ENCODE measurements at regions not wholly inside any gene's neighbourhood (a gene's known extent, or its start where the extent isn't known, plus 50 kb on each side); places are given as distances from the start of the nearest gene placed in this dataset.
"Not testable (repeated sequence)": the region's sequence is repeated elsewhere in the genome, so short reads cannot be mapped to it uniquely, and the experiment has no call there.

DNA sequence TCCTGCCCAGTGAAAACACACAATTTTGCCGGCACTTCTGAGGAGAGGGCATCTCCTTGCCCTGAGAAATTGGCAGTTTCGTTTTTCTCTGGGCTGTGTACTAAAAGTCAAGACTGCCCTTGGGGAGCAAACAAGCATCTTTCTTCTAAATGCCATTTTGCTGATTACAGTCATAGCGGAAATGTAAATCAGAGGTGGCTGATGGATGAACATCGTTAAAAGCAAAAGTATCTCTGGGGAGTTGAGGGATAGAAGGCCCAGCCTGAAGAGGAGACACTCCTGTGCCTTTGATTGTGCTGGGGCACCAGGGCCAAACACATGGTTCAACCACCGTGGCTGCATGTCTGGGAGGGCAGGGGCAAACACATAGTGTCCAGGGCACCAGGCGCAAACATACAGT, 49.8 kb downstream of the ABCC12 start:
- DNase-seq (ENCODE audit: low read depth): no peak

DNA sequence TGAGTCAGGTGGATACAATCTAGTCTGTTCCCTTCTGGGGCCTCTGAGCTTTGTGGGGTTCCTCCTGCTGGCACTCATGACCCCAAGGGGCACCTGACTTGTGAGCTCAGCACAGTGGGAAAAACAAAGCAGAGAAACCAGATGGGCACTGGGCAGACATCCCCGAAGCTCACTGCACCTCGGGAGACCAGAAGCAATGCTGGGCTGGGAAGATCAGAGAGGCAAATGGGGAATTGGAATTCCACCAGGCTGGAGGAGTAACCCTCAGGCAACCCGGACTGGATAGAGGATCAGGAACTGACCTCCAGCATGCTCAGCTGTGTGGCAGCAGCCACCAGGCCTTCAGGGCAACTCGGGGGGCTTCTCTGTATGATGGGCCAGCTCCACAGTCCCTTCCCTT, 50.3 kb downstream of the ABCC12 start:
- no peak for DNase-seq (ENCODE audit: low read depth)

DNA sequence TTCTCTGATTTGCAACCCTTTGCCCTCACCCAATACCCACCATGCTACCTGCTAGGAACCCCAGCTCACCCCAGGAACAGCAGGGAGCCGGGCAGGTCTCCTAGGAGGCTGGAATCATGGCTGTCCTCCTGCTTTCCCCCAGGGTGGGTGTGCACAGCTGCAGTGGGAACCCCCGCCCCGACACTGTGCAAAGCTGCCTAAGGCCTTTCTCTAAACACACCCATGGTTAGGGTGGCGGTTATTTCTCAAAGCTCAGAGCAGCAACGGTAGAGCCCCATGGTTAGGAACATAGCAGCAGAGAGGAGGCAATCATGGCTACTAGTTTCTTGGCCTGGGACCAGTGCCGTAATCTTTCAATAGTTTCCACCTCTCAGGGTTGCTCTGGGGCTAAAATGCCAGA, 52.2 kb downstream of the ABCC12 start:
- DNase-seq (ENCODE audit: low read depth): no peak

DNA sequence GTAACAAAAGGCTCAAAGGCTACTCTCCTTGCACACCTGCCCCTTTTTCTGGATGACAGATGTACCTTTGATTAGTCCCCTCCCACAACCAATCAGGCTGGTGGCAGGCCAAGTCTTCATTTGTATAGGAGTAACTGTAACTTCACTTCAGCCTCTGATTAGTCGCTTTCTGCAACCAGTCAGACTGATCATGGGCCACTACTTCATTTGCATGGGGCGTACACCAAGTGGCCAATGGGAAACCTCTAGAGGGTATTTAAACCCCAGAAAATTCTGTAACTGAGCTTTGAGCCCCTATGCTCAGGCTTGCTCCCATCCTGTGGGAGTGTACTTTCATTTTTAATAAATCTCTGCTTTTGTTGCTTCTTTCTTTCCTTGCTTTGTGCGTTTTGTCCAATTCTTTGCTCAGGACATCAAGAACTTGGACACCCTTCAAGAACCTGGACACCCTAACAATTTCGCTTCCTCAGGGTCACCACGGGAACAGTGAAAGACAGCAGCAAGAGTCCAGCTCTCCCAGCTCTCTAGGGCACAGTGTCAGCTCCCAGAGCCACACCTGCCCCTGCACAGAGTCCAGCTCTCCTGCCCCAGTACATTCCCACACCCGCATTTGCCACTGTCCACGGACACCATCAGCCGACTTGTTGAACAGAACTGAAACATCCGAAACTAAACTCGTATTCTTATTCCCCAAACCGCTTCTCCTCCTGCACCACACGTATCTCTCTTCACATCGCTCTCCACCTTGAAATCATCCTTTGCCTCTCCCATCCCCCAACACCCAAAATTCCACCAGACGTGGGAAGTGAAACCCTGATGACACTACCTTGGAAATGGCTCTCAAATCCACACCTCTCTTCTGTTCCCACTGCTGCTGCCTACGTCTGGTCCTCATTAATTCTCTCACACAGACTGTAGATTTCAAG, 53.4 kb downstream of the ABCC12 start:
- no peak for DNase-seq (ENCODE audit: low read depth)

DNA sequence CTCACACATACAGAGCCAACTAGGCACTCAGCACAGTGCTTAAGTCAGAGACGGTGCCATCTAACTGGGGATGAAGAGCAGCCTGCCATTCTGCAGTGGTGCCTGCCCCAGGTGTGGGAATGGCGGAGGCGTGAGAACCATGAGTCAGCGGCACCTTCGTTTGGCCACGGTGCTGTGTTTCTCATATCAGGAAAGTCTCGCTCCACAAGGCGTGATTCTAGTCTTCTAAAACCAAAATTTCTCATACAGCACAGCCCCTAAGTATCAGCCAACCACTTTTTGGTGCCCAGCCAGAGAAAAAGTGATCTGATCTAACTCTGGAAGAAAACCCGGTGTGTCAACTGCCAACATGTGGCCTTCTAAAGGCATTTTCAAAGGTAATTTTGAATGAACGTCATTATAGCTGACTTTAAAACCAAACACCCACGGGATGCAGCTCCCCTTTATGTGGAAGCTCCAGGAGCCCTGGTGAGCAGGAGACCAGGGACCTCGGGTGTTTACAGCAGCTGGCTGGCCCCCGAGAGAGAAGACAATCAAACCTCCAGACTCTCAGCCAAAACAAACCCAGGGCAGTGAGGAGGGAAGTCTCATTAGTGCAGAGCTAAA, 54.6 kb downstream of the ABCC12 start:
- DNase-seq (ENCODE audit: low read depth): no peak

DNA sequence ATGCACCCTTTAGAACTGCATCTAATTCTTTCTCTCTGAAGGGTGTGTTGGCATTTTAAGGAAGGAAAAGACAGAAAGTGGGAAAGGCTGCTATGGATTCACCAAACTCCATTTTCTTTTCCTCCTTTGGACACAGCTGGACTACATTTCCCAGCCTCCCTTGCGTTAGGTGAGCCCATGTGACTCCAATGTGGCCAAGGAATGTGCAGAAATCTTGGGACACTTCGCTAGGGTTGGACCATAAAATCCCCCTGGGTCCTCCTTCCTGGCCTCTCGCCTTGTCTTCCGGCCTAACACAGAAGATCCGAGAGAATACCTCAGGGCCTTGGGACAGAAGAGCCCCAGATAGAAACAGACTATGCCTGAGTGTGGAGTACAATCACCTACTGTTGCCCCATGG, 56.3 kb downstream of the ABCC12 start:
- DNase-seq (ENCODE audit: low read depth): no peak

DNA sequence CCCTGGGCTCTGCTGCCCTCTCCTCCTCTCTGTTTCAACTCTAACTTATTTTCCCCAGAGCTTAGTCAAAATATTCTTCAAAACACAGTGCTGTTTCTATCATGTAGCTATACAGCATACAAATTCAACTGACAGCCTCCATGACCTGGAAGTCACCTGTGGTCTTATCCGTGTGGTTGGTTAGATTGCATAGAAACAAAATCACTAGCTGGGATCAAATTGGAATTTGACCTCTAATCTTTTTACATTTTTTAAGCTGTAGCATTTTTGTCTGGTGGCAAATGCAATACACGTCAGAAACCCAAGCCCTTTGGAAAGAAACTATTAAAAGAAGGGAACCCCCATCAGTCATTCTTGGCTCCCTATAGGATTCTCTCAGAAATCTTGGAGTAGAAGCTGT, 57.3 kb downstream of the ABCC12 start:
- no peak for DNase-seq (ENCODE audit: low read depth)

DNA sequence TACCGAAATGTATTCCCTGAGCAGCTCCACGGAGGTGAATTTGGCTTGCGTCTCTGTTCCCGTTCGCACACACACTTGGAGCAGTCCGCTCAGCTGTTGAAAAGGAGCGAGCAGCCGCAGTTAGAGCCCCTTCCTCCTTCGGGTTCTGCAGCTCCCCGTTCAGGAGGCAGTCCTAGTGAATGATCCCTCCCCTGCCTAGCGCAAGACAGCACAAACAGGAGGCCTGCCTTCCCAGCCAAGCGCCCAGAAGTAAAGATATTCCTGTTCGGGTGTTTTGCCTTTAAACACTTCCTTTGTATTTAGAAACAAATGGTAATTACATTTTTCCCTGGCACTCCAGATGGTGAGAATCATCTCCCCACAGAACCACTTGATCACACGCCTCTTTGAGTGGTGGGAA, 64.7 kb downstream of the ABCC12 start:
- DNase-seq (ENCODE audit: low read depth): no peak

DNA sequence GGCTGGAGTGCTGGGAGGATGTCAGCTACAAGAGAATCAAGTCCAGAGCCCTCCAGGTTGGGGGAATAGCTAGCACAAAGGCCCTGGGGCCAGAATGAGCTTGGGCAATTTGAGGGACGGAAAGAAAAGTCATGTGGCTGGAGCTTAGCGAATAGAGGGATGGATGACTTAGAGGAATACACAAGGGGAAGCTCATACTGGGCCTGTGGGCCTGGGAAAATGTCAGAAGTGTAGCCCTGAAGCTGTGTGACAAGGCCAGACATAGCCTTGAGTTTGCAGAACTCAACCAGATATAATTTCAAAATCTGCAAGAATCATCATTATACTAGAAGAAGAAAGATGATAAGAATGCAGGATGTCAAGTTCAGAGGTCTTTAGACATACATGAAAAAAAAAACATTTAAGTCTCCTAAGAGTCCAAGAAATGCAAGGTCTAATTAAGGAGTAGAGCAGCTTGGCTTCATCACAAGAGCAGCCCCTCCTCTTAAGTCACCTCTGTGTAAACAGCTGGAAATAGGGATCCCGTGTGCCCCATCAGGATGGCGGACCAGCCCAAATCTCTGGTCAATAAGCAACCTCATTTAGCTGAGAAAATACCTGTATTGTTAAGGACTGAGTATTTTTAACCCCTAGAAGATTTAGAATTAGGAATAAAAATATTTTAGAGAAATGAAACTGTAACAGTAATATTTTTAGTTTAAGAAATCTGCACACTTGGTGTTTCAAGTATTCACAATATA, 66.6 kb downstream of the ABCC12 start:
- no peak for DNase-seq (ENCODE audit: low read depth)

DNA sequence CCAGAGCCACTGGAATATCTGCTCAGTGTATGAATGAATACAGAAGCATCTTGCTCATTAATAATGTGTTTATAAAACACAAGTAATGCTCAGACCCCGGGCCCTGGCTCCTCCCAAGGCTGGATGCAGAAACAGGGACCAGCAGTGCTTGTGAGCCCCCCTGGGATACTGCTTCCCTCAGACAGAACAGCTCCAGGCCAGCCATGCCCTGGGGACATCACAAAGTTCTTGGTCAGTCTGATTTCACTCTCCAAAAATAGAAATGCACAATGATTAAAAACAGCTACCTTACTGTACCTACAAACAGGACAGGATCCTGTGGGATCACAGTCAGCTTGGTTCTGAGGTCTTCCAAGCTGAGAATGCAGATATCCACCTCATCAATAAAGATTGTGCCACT, 68.2 kb downstream of the ABCC12 start:
- no peak for DNase-seq (ENCODE audit: low read depth)

DNA sequence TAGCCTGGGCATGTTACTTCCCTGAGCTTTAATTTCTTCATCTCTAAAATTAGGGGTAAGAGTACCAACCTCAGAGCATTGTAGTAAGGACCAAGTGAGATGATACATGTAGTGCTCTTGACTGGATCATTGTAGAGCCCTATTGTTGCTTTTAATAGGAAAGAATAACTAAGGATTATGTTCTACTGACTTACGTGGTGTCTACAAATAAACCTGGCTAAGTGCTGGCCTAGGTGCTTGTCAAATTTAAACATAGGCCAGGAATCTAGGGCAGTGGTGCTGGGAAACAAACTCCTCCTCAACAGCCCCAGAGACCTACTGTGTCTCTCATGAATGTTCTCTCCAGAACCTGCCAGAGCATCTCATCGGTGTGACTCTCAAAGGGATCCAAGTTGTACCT, 69.4 kb downstream of the ABCC12 start:
- DNase-seq (ENCODE audit: low read depth): no peak

DNA sequence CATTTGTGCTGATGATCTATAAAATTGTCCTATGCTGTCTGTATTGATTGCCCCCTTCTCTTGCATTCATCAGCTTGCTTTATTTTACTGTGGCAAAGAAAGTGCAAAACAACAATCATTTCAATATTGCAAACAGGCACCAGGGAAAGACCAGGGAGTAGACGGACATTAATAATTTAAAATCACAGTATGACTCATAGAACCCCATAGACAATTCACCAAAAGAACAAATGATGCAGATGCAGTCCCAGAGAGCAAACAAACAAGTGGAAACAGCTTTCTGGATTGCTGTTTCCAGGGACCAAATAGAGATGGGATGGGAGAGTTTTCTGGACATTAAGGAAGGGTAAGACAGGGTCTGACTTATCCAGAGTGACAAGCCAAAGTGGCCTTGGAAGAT, 70.1 kb downstream of the ABCC12 start:
- DNase-seq (ENCODE audit: low read depth): no peak

DNA sequence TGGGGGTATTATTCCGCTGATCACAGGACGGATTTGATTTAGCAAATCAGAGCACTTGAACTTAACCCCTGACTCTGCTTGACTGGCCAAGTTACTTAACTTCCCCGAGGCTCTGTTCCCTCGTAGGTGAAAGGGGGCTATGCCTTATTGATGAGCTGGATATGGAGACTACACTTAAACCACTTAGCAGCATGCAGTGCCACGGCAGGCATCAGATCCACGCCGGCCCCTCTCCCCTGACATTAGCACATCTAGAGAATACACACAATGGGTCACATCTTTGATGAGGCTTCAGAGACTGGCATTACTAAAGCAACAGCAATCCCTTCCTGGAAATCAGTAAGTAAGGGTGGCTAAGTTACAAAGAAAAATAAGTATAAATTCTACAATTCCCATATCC, 71.0 kb downstream of the ABCC12 start:
- DNase-seq (ENCODE audit: low read depth): no peak

DNA sequence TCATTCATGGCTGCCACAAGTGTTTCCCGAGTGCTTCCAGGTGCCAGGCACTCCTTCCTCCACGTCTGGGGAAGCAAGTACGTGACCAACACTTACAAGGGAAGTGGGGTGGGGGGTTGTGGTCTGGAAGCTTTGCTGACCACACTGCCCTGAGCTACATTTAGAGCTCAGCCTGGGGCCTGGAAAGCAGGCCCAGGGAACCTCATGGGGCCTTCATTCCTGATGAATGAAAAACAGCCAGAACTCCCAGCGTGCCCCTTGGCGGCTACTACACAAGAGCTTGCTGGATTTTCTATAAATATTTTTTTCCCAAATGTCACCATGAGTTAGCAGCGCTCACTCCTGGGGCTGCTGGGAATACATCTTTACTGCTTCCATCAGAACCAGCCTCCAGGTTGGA, 73.3 kb downstream of the ABCC12 start:
- DNase-seq (ENCODE audit: low read depth): no peak

DNA sequence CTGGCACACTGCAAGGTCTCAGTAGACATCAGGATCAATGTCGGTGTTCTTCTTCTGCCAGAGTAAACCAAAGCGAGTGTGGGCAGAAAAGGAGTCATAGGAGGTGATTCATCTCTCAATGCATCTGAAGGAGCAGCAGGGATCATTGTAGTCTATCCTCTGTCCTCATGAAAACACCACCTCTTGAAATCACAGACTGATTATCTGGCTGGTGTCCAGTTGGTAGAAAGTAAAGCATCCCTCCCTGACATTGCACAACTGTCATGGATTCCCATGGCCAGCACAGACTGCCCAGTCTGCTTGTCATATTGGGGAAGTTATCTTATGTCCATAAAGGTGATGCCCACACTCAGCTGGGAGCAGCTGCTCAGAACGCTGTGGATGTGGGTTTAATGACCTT, 74.1 kb downstream of the ABCC12 start:
- DNase-seq (ENCODE audit: low read depth): no peak

DNA sequence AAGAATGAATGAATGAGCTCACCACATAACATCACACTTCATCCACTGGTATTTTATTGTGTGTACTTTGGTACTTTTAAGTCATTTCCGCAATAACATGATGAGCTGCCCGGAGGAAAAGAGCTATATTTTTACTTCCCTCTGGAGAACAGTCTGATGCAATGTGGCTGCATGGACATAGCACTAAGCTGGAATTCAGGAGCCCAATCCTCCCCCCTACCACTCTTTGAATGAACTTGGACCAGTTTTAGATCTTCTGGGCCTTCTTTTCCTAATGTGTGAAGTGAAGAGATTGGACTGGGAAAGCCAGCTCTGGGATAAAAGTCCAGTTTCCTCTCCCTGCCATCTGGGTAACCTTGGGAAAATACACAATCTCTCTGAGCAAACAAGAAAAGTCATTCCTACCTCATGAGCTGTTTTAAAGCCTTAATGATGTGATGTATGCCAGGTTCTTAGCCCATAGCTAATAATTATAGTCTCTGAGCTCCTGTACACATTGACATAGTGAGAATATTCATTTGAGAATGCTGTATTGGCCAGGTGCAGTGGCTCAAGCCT, 79.3 kb downstream of the ABCC12 start:
- DNase-seq (ENCODE audit: low read depth): no peak

DNA sequence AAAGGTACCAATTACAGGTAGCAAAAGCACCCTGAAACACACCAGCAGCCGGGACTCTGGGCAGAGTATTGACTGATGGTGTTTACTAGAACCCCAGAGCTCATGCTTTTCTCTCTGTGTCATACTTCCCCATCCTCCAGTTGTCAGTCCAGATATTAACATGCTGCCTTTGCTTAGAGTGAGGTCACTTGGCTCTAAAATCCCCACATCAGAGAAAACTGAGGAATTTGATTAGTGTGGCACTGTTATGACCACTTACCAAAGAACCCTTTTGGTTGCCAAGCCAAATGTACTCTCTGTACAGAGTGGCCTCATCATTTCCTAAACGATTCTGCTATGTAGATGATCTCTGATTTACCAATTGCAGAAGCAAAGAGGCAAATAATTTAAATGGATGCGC, 80.4 kb downstream of the ABCC12 start:
- DNase-seq (ENCODE audit: low read depth): no peak

DNA sequence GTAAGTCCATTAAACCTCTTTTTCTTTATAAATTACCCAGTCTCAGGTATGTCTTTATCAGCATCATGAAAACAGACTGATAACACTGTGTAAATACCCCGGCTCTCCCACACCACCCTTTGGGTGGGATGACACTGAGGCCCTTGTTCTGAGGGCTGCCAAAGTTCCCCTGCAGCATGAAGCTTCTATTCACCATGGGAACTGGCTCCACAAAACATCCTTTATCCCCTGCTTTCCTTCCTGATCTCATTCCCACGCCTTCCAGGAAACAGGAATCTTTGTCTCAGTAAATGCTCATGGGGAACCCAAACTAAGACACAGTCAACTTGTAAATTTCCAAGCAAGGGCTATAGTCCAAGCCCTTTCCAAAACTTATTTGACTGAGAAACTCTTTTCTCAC, 88.4 kb downstream of the ABCC12 start:
- DNase-seq (ENCODE audit: low read depth): no peak

DNA sequence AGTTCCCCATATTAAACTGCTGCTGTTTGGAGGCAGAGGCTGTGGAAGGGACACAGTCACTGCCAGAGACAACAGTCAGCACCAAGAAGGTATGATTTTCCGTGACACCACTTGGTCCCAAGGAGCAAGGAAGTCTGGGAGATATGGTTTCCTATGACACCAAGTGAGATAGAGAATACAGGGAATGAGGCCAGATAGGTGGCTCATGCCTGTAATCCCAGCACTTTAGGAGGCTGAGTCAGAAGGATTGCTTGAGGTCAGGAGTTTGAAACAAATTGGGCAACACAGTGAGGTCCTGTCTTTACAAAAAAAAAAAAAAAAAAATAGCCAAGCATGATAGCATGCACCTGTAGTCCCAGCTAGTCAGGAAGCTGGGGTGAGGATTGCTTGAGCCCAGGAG, 90.8 kb downstream of the ABCC12 start:
- DNase-seq (ENCODE audit: low read depth): no peak

DNA sequence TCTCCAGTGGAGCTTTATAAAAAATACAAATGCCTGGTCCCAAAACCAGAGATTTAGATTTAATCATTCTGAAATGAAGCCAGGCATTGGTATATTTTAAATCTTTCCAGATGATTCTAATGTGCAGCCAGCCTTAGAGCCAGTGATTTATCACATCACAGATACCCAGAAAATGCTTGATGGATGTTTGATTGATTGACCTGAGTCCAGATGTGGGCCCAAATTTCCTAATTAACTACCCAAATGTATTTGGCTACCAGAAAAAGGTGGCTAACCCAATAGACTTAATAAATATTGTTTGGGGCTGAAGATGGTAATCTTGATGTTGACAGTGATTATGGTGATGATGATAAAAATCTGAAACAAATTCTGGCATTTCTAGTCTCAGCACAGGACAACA, 93.1 kb downstream of the ABCC12 start:
- no peak for DNase-seq (ENCODE audit: low read depth)

DNA sequence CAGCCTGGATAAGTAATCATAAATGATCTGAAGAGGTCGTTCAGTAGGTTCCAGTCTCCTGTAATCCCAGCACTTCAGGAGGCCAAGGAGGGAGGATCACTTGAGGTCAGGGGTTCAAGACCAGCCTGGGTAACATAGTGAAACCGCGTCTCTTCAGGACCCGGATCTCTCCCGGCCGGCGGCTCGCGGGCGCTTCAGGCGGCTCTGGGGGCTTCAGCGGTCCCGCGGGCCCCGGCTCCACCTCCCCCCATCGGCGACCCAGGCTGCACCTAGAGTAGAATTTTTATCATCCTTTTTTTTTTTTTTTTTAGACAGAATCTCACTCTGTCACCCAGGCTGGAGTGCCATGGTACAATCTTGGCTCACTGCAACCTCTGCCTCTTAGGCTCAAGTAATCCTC, 95.9 kb downstream of the ABCC12 start:
- no peak for DNase-seq (ENCODE audit: low read depth)

DNA sequence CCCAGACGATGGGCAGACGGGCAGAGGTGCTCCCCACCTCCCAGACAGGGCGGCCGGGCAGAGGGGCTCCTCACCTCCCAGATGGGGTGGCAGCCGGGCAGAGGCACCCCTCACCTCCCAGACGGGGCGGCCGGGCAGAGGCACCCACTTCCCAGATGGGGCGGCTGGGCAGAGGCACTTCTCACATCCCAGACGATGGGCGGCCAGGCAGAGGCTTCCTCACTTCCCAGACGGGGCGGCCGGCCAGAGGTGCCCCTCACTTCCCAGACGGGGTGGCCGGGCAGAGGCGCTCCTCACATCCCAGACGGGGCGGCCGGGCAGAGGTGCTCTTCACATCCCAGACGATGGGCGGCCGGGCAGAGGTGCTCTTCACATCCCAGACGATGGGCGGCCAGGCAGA, 96.6 kb downstream of the ABCC12 start:
- DNase-seq (ENCODE audit: low read depth): not testable (repeated sequence)

DNA sequence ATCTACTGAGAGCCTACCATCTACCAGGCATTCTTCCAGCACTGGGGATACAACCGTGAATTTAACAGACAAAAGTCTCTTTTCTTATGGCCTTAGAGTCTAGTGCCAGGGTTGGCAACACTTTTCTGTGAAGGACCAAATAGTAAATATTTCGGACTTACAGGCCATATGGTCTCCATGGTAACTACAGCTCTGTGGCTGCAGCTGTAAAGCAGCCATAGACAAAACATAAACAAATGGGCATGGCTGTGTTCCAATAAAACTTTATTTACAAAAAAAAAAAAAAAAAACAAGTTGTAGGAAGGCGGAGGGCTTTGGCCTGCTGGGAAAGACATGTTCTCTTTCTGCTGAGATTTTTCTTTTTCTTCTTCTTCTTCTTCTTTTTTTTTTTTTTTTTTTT, 98.7 kb downstream of the ABCC12 start:
- no peak for DNase-seq (ENCODE audit: low read depth)

All from CMK (cell line).